ENCODE measurements at regions not wholly inside any gene's neighbourhood (a gene's known extent, or its start where the extent isn't known, plus 50 kb on each side); places are given as distances from the start of the nearest gene placed in this dataset.

- no peak for TF ChIP-seq POLR2AphosphoS5 (IDR thresholded peaks at IDR 0.05; ENCODE audit: insufficient read depth, low read depth, low read length)
- TF ChIP-seq POLR2A (IDR thresholded peaks at IDR 0.05; ENCODE audit: low read depth, low read length): no peak
- TF ChIP-seq FOS (IDR thresholded peaks at IDR 0.05; ENCODE audit: borderline replicate concordance, insufficient read depth, low read length): no peak
- TF ChIP-seq CTCF (IDR thresholded peaks at IDR 0.05; ENCODE audit: extremely low read depth in 1 of 2, insufficient read depth in 1 of 2, low read depth in 1 of 2, low read length in 2 of 2): no peak
- TF ChIP-seq GATA2 (IDR thresholded peaks at IDR 0.05; ENCODE audit: insufficient read depth, insufficient read length, low read depth, low read length): no peak
- TF ChIP-seq EZH2 (IDR thresholded peaks at IDR 0.05; ENCODE audit: borderline replicate concordance, low read depth, low read length, severe bottlenecking): no peak
- TF ChIP-seq MYC (IDR thresholded peaks at IDR 0.05; ENCODE audit: low read depth, low read length): no peak
- TF ChIP-seq JUN (IDR thresholded peaks at IDR 0.05; ENCODE audit: borderline replicate concordance, insufficient read depth, insufficient read length, low read depth): no peak
- TF ChIP-seq, protein P1, sequence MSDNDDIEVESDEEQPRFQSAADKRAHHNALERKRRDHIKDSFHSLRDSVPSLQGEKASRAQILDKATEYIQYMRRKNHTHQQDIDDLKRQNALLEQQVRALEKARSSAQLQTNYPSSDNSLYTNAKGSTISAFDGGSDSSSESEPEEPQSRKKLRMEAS (IDR thresholded peaks at IDR 0.05; ENCODE audit: insufficient read depth, insufficient read length): no peak
- Histone ChIP-seq H3K36me3 (ENCODE audit: control insufficient read depth in 2 of 2, extremely low read depth in 1 of 2, insufficient read depth in 2 of 2, low read length in 2 of 2) (no peaks in the 10 kb centered on the region), H3K79me2 (ENCODE audit: control insufficient read depth, insufficient read depth, low read length) (no peaks in the 10 kb centered on the region), H3K9me3 (replicated peaks; ENCODE audit: control insufficient read depth, insufficient read depth, low read length) (no peaks in the 10 kb centered on the region), H3K27me3 (ENCODE audit: control insufficient read depth in 2 of 2, insufficient read depth in 2 of 2, low read length in 2 of 2) (no peaks in the 10 kb centered on the region), H3K4me1 (ENCODE audit: control insufficient read depth, extremely low read depth, insufficient read depth, low read length) (no peaks in the 10 kb centered on the region), H4K20me1 (replicated peaks; ENCODE audit: control insufficient read depth, extremely low read depth, insufficient read depth, low read length) (no peaks in the 10 kb centered on the region), H3K4me2 (ENCODE audit: insufficient read depth, low read length) (no peak overlapping the region), H3K9me1 (replicated peaks; ENCODE audit: control insufficient read depth, extremely low read depth, insufficient read depth, low read length) (no peaks in the 10 kb centered on the region), H3K4me3 (replicated peaks in 1 of 3; ENCODE audit: insufficient read depth in 1 of 3, low read depth in 1 of 3, low read length in 3 of 3) (no peak overlapping the region), H2AFZ (ENCODE audit: low read depth, low read length) (no peak overlapping the region), H3K27ac (ENCODE audit: insufficient read depth, low read depth, low read length) (no peak overlapping the region), H3K9ac (replicated peaks; ENCODE audit: extremely low read depth, insufficient read depth, low read length) (no peak overlapping the region)
- ChIA-PET POLR2A (no interaction called here), CTCF (no interaction called here)
- DNase-seq (ENCODE audit: low read depth, low spot score): no peak
- BruUV-seq (replicated peaks): no TSS peak
- intact Hi-C loops (cut with micrococcal nuclease): no loop called here
- dilution Hi-C loops (cut with MboI; ENCODE audit: extremely low pct_ligation_motif_present, low sequenced_read_pairs): no loop called here
- FAIRE-seq: no peak
Measured at GRCh38 chr11:80010536-80010935, 569.7 kb upstream of the TENM4 start.
